Transverse colon (tissue), 4 donors: ENCODE measurements at regions not wholly inside any gene's neighbourhood (a gene's known extent, or its start where the extent isn't known, plus 50 kb on each side); places are given as distances from the start of the nearest gene placed in this dataset.

Experiments used
- DNase-seq: peaks from one replicate; pipeline ENCODE4 v3.0.0-alpha.2; 2019
- H3K27ac ChIP-seq, 4 donors: fragments of 200-600 bp; sonication (generic); 2 replicates each; pipeline ENCODE4 v1.5.1; 2016 to 2018; ENCODE audit warnings: inconsistent platforms in 4 of 4
- H3K27me3 ChIP-seq: fragments of 200-600 bp; sonication (generic); 2 replicates; pipeline ENCODE4 v1.5.1; 2017; ENCODE audit warnings: inconsistent platforms
- H3K36me3 ChIP-seq, 4 donors: fragments of 200-600 bp; sonication (generic); 2 replicates each; pipeline ENCODE4 v1.5.1; 2017 to 2019; ENCODE audit warnings: inconsistent platforms in 4 of 4
- H3K4me1 ChIP-seq, 4 donors: fragments of 200-600 bp; sonication (generic); 2 replicates each; pipeline ENCODE4 v1.5.1; 2017 to 2020; ENCODE audit warnings: inconsistent platforms in 4 of 4
- H3K4me3 ChIP-seq, 4 donors: fragments of 200-600 bp; sonication (generic); 1 replicate in 1 of 4; 2 replicates in 3 of 4; pipeline versions ENCODE4 v1.5.1 to v1.6.1; 2017 to 2019; ENCODE audit warnings: inconsistent platforms in 4 of 4
- H3K9me3 ChIP-seq, 2 donors: fragments of 200-600 bp; sonication (generic); 2 replicates each; pipeline ENCODE4 v1.5.1; 2017 to 2019; ENCODE audit warnings: inconsistent platforms in 2 of 2
- CTCF ChIP-seq, 5 experiments: fragments of 200-600 bp in 3 of 5; fragments of 450-650 bp in 2 of 5; sonication (generic) in 3 of 5; IDR thresholded peaks; 1 replicate in 2 of 5; 2 replicates in 3 of 5; pipeline ENCODE4 v1.5.1; 2016 to 2017; ENCODE audit warnings: antibody characterized with exemption in 5 of 5, inconsistent platforms in 3 of 5, mild to moderate bottlenecking in 2 of 5, moderate library complexity in 1 of 5
- EP300 ChIP-seq: sonication (generic); formaldehyde crosslinking; IDR thresholded peaks from one replicate; pipeline ENCODE4 v1.6.1; 2017; ENCODE audit warnings: antibody characterized with exemption, low read depth
- POLR2A ChIP-seq: fragments of 450-650 bp; IDR thresholded peaks from one replicate; pipeline ENCODE4 v1.6.1; 2016; ENCODE audit warnings: antibody characterized with exemption, mild to moderate bottlenecking, moderate library complexity
- POLR2AphosphoS5 ChIP-seq, 3 donors: sonication (generic); formaldehyde crosslinking; IDR thresholded peaks; one replicate each; pipeline ENCODE4 v1.6.1; 2016; ENCODE audit warnings: antibody characterized with exemption in 3 of 3
- WGBS, 2 donors: methylation state at CpG; one replicate each; pipeline ENCODE4 v1.1.5; 2018; ENCODE audit warnings: low coverage in 1 of 2; 5-methylcytosine and 5-hydroxymethylcytosine counted together
- in situ Hi-C, 4 donors: fragments of 200-750 bp; cut with MboI; loops; one replicate each; pipeline versions ENCODE4 v1.15.0 to v1.15.1; 2017; ENCODE audit warnings: low sequenced_read_pairs in 3 of 4, low pct_ligation_motif_present in 1 of 4, low pct_unique_long_range_greater_than_20kb in 1 of 4
- intact Hi-C: fragments of 100-400 bp; cut with DNase I; formaldehyde crosslinking; loops from one replicate; pipeline ENCODE4 v1.15.1; 2023; ENCODE audit warnings: low total_unique reads

GRCh38 chr11:30100495-30100894, 83.7 kb upstream of the KCNA4 start:
- Histone ChIP-seq H3K36me3 (no peaks in the 10 kb centered on the region), H3K27ac (no peak overlapping the region), H3K4me3 (no peak overlapping the region), H3K4me1 (no peaks in the 10 kb centered on the region), H3K27me3 (no peaks in the 10 kb centered on the region), H3K9me3 (no peaks in the 10 kb centered on the region)
- no peak for DNase-seq
- no peak for TF ChIP-seq POLR2A
- TF ChIP-seq EP300 = no peak
- TF ChIP-seq CTCF (IDR thresholded peaks at IDR 0.05) = no peak
- TF ChIP-seq POLR2AphosphoS5 (IDR thresholded peaks at IDR 0.05) = no peak
- WGBS, 2 donors = 68% methylated on average over 1 of the region's 1 CpG; no CpG with 5 or more reads in 1 of the 2 donors
- intact Hi-C loops (no loop called here), in situ Hi-C loops (no loop called here)

- no peak for DNase-seq
- Histone ChIP-seq H3K27me3 (no peaks in the 10 kb centered on the region), H3K4me1 (no peaks in the 10 kb centered on the region), H3K36me3 (no peaks in the 10 kb centered on the region), H3K27ac (no peak overlapping the region), H3K9me3 (no peaks in the 10 kb centered on the region), H3K4me3 (no peak overlapping the region)
- in situ Hi-C loops (no loop called here), intact Hi-C loops (no loop called here)
- 55 to 88% methylated on average over 4 to 6 of the region's 6 CpGs for WGBS, 2 donors
- TF ChIP-seq EP300 = no peak
- TF ChIP-seq CTCF (IDR thresholded peaks at IDR 0.05) = no peak
- no peak for TF ChIP-seq POLR2AphosphoS5 (IDR thresholded peaks at IDR 0.05)
- no peak for TF ChIP-seq POLR2A
Measured at GRCh38 chr11:30106222-30107181, 89.7 kb upstream of the KCNA4 start.

GRCh38 chr11:30107899-30108298, 91.1 kb upstream of the KCNA4 start:
- no peak for DNase-seq
- H3K27ac ChIP-seq = no peak overlapping the region
- H3K4me3 ChIP-seq = no peak overlapping the region
- in situ Hi-C loops (no loop called here), intact Hi-C loops (no loop called here)
- TF ChIP-seq POLR2A (no peak), CTCF (IDR thresholded peaks at IDR 0.05) (no peak)
- no peaks in the 10 kb centered on the region for H3K9me3 ChIP-seq
- H3K27me3 ChIP-seq = no peaks in the 10 kb centered on the region
- 68 to 69% methylated on average over 2 of the region's 2 CpGs for WGBS, 2 donors
- no peaks in the 10 kb centered on the region for H3K4me1 ChIP-seq
- no peaks in the 10 kb centered on the region for H3K36me3 ChIP-seq

- Histone ChIP-seq H3K36me3 (no peaks in the 10 kb centered on the region), H3K4me3 (no peak overlapping the region), H3K4me1 (no peaks in the 10 kb centered on the region), H3K9me3 (no peaks in the 10 kb centered on the region), H3K27me3 (no peaks in the 10 kb centered on the region), H3K27ac (no peak overlapping the region)
- no peak for TF ChIP-seq POLR2A
- TF ChIP-seq CTCF (IDR thresholded peaks at IDR 0.05) = no peak
- TF ChIP-seq POLR2AphosphoS5 (IDR thresholded peaks at IDR 0.05) = no peak
- no peak for TF ChIP-seq EP300
- WGBS, 2 donors = 90 to 92% methylated on average over 4 of the region's 4 CpGs
- no peak for DNase-seq
- in situ Hi-C loops = no loop called here
- intact Hi-C loops = no loop called here
Measured at GRCh38 chr11:30109774-30110173, 92.9 kb upstream of the KCNA4 start.
